CD4-positive, alpha-beta T cell (primary cell): ENCODE measurements at regions not wholly inside any gene's neighbourhood (a gene's known extent, or its start where the extent isn't known, plus 50 kb on each side); places are given as distances from the start of the nearest gene placed in this dataset.

Experiments
- ATAC-seq: fragments of 200-7000 bp; cut with Tn5 transposase; one replicate; pipeline ENCODE4 v1.10.0; 2022; ENCODE audit warnings: mild to moderate bottlenecking; ENCODE audit not compliant: poor library complexity
- CTCF ChIA-PET: fragments of 350-600 bp; sonication (Branson Sonifier 250); formaldehyde crosslinking; loops from one replicate; lab custom pipeline; 2021; ENCODE audit warnings: antibody characterized with exemption, inconsistent platforms; lab: Charles Lee
- POLR2A ChIA-PET: fragments of 350-600 bp; sonication (Branson Sonifier 250); formaldehyde crosslinking; loops from one replicate; lab custom pipeline; 2021; ENCODE audit warnings: antibody characterized with exemption, inconsistent platforms; lab: Charles Lee
- DNase-seq, 14 experiments: peaks; one replicate each; pipeline ENCODE4 v3.0.0-alpha.2; 2013 to 2020; ENCODE audit warnings: mixed read lengths in 2 of 14
- H3K27ac ChIP-seq, 2 donors: one replicate each; pipeline versions ENCODE4 v1.5.1 to v1.7.0; 2013; ENCODE audit warnings: low read length in 2 of 2, low read depth in 1 of 2, mild to moderate bottlenecking in 1 of 2
- H3K27me3 ChIP-seq, 2 experiments: 1 replicate in 1 of 2; 2 replicates in 1 of 2; pipeline versions ENCODE4 v1.6.1 to v1.7.0; 2013; ENCODE audit warnings: low read length in 2 of 2, control low read depth in 1 of 2, mild to moderate bottlenecking in 1 of 2, moderate library complexity in 1 of 2; ENCODE audit not compliant: insufficient read depth in 2 of 2, control insufficient read depth in 1 of 2
- H3K36me3 ChIP-seq: one replicate; pipeline ENCODE4 v1.6.1; 2013; ENCODE audit warnings: low read length, control low read depth; ENCODE audit not compliant: insufficient read depth
- H3K4me1 ChIP-seq: one replicate; pipeline ENCODE4 v1.6.1; 2013; ENCODE audit warnings: low read length, control low read depth; ENCODE audit not compliant: insufficient read depth
- H3K4me3 ChIP-seq: one replicate; pipeline ENCODE4 v1.5.1; 2013; ENCODE audit warnings: mild to moderate bottlenecking, low read length, moderate library complexity
- H3K9me3 ChIP-seq, 2 experiments: 1 replicate in 1 of 2; 2 replicates in 1 of 2; pipeline versions ENCODE4 v1.6.1 to v1.7.0; 2013; ENCODE audit warnings: low read length in 2 of 2, mild to moderate bottlenecking in 2 of 2, control low read depth in 1 of 2, moderate library complexity in 1 of 2; ENCODE audit not compliant: control insufficient read depth in 1 of 2, insufficient read depth in 1 of 2
- H3K27ac Mint-ChIP-seq: one replicate; pipeline ENCODE4 v1.8.0; 2020; ENCODE audit warnings: mixed read lengths
- H3K27me3 Mint-ChIP-seq: one replicate; pipeline ENCODE4 v1.8.0; 2021; ENCODE audit warnings: mixed read lengths
- H3K36me3 Mint-ChIP-seq: one replicate; pipeline ENCODE4 v1.8.0; 2021; ENCODE audit warnings: low read depth, mixed read lengths
- H3K4me1 Mint-ChIP-seq: one replicate; pipeline ENCODE4 v1.8.0; 2021; ENCODE audit warnings: low read depth, mixed read lengths
- H3K4me3 Mint-ChIP-seq: one replicate; pipeline ENCODE4 v1.8.0; 2020; ENCODE audit warnings: mild to moderate bottlenecking, mixed read lengths
- H3K9me3 Mint-ChIP-seq: one replicate; pipeline ENCODE4 v1.8.0; 2020; ENCODE audit warnings: mixed read lengths
- intact Hi-C, 2 experiments: fragments of 100-400 bp; cut with DNase I in 1 of 2; cut with micrococcal nuclease in 1 of 2; formaldehyde crosslinking; loops; one replicate each; pipeline versions ENCODE4 v1.15.1 to v1.9.0; 2023 to 2025; cut with DNase I, micrococcal nuclease
- TF ChIP-seq, protein P1 (sequence below): fragments of 200-600 bp; IDR thresholded peaks from one replicate; pipeline ENCODE4 v1.8.0; 2022; ENCODE audit warnings: antibody characterized with exemption, mild to moderate bottlenecking

DNA sequence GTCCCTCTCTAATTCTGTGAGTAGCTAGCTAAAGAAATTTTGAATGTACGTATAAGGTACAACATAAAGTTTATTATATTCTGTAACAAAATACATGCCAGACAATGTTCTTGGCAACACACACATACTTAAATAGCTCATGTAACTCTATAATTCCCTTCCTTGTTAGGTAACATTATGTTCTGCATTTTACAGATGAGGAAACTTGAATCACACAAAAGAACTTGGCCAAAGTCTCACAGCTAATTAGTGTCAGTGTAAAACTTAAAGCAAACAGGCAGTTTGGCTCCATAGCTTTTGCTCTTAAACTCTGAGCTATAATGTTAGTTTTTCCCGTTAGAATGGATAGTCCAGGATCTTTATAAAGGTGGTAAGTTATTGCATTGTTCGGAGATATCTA, 1091.8 kb upstream of the SLIT2 start:
- no peaks in the 10 kb centered on the region for H3K4me1 ChIP-seq
- ATAC-seq (no peak), DNase-seq (no peak)
- no peak overlapping the region for H3K27ac ChIP-seq
- Mint-ChIP-seq H3K27me3 (no peaks in the 10 kb centered on the region), H3K36me3 (no peaks in the 10 kb centered on the region), H3K4me3 (no peak overlapping the region), H3K27ac (no peak overlapping the region), H3K4me1 (no peaks in the 10 kb centered on the region), H3K9me3 (peaks cover 15% of the 10 kb centered on the region)
- peaks cover 9 to 13% of the 10 kb centered on the region in 2 experiments for H3K9me3 ChIP-seq
- no peaks in the 10 kb centered on the region for H3K27me3 ChIP-seq
- ChIA-PET POLR2A (no interaction called here), CTCF (no interaction called here)
- TF ChIP-seq, protein P1, sequence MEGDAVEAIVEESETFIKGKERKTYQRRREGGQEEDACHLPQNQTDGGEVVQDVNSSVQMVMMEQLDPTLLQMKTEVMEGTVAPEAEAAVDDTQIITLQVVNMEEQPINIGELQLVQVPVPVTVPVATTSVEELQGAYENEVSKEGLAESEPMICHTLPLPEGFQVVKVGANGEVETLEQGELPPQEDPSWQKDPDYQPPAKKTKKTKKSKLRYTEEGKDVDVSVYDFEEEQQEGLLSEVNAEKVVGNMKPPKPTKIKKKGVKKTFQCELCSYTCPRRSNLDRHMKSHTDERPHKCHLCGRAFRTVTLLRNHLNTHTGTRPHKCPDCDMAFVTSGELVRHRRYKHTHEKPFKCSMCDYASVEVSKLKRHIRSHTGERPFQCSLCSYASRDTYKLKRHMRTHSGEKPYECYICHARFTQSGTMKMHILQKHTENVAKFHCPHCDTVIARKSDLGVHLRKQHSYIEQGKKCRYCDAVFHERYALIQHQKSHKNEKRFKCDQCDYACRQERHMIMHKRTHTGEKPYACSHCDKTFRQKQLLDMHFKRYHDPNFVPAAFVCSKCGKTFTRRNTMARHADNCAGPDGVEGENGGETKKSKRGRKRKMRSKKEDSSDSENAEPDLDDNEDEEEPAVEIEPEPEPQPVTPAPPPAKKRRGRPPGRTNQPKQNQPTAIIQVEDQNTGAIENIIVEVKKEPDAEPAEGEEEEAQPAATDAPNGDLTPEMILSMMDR, result no peak
- no peaks in the 10 kb centered on the region for H3K36me3 ChIP-seq
- no peak overlapping the region for H3K4me3 ChIP-seq
- intact Hi-C loops, result no loop called here

DNA sequence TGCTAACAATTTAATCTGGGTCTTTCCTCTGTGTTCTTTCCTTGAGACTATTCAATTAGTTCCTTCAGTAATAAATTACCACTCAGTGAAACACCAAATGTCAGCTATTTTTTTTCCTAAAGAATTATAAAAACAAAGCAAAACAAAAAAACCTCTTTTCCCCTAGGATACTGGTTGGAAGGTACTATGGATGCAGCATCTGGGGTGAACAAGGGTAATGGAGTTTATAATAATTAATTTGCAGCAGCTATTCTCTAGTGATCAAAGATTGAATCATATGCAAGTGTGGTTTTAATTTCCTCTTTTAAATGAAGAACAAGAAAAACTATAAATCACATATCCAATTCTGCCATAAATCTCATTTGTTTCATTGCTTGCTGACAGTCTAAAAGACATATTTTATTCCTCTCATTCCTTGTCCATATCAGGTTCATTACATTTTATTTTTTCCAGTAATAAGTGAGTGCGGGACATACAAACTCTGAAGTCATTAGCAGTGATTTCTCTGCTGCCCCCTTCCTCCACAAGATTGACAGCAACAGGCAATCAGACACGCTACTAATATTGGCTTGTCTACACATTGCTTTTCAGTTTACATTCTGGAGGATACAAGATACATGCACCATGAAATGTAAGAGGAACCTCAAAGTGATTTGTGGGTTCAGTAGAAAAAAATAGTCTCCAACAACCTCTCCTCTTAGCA, 1093.4 kb upstream of the SLIT2 start:
- H3K4me1 ChIP-seq, result no peaks in the 10 kb centered on the region
- H3K9me3 ChIP-seq, result peaks cover 18 to 19% of the 10 kb centered on the region in 2 experiments
- DNase-seq (no peak), ATAC-seq (no peak)
- ChIA-PET POLR2A (no interaction called here), CTCF (no interaction called here)
- TF ChIP-seq, protein P1, result no peak
- Mint-ChIP-seq H3K9me3 (peaks cover 16% of the 10 kb centered on the region), H3K4me1 (no peaks in the 10 kb centered on the region), H3K27ac (no peak overlapping the region), H3K36me3 (no peaks in the 10 kb centered on the region), H3K4me3 (no peak overlapping the region), H3K27me3 (no peaks in the 10 kb centered on the region)
- H3K27me3 ChIP-seq, result no peaks in the 10 kb centered on the region
- intact Hi-C loops, result no loop called here
- H3K27ac ChIP-seq, result no peak overlapping the region
- H3K4me3 ChIP-seq, result no peak overlapping the region
- no peaks in the 10 kb centered on the region for H3K36me3 ChIP-seq

DNA sequence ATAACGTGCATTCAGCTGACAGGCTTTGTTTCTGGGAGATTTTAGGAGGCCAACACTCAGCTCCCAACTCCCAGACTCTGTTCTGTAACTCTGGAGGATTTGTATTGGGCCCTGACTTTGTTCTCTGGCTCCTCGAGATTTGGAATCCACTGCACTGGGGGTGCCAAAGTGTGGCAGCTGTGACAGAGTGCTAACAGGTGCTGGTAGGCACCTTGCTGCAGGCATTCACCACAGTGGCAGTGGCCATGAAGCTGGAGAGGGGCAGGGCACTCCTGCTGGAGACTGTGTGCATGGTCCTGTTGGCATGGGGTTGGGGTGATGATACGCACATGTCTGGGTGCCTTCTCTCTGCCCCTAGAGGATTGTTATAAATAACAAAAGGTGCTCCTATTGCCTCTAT, 1094.9 kb upstream of the SLIT2 start:
- no peak overlapping the region for H3K27ac ChIP-seq
- intact Hi-C loops, result no loop called here
- H3K36me3 ChIP-seq, result no peaks in the 10 kb centered on the region
- DNase-seq (no peak), ATAC-seq (no peak)
- Mint-ChIP-seq H3K36me3 (no peaks in the 10 kb centered on the region), H3K9me3 (peaks cover 14% of the 10 kb centered on the region), H3K27me3 (no peaks in the 10 kb centered on the region), H3K4me3 (no peak overlapping the region), H3K4me1 (no peaks in the 10 kb centered on the region), H3K27ac (no peak overlapping the region)
- H3K27me3 ChIP-seq, result no peaks in the 10 kb centered on the region
- H3K4me1 ChIP-seq, result no peaks in the 10 kb centered on the region
- ChIA-PET POLR2A (no interaction called here), CTCF (no interaction called here)
- TF ChIP-seq, protein P1, result no peak
- H3K9me3 ChIP-seq, result peaks cover 18 to 19% of the 10 kb centered on the region in 2 experiments
- no peak overlapping the region for H3K4me3 ChIP-seq
